Muscle of back (tissue), 3 donors: ENCODE measurements at regions not wholly inside any gene's neighbourhood (a gene's known extent, or its start where the extent isn't known, plus 50 kb on each side); places are given as distances from the start of the nearest gene placed in this dataset.

Experiments used
- DNase-seq, 3 donors: peaks; one replicate each; pipeline versions ENCODE4 v3.0.0 to v3.0.0-alpha.2; 2013

GRCh38 chr4:181608181-181608580, 635.0 kb upstream of the TENM3 start:
- no peak for DNase-seq

GRCh38 chr4:181611033-181611711, 632.0 kb upstream of the TENM3 start:
- no peak for DNase-seq

GRCh38 chr4:181611946-181612600, 631.1 kb upstream of the TENM3 start:
- DNase-seq = no peak

GRCh38 chr4:181613200-181613599, 630.0 kb upstream of the TENM3 start:
- DNase-seq = peak in 1 of 3 donors; percentile 29

GRCh38 chr4:181618038-181618618, 625.1 kb upstream of the TENM3 start:
- no peak for DNase-seq

- no peak for DNase-seq
Observed at GRCh38 chr4:181618896-181619295, 624.3 kb upstream of the TENM3 start.

GRCh38 chr4:181619651-181620050, 623.6 kb upstream of the TENM3 start:
- no peak for DNase-seq

GRCh38 chr4:181637186-181638105, 605.8 kb upstream of the TENM3 start:
- no peak for DNase-seq

GRCh38 chr4:181643466-181643865, 599.7 kb upstream of the TENM3 start:
- no peak for DNase-seq

GRCh38 chr4:181645489-181645888, 597.7 kb upstream of the TENM3 start:
- no peak for DNase-seq

GRCh38 chr4:181646864-181647263, 596.3 kb upstream of the TENM3 start:
- peak in 1 of 3 donors; percentile 36 for DNase-seq

GRCh38 chr4:181647396-181648147, 595.6 kb upstream of the TENM3 start:
- DNase-seq = peak; percentile 6 to 40 (median 31)

GRCh38 chr4:181650033-181650825, 593.0 kb upstream of the TENM3 start:
- DNase-seq = no peak

- no peak for DNase-seq
Observed at GRCh38 chr4:181656748-181657147, 586.5 kb upstream of the TENM3 start.

GRCh38 chr4:181659202-181659601, 584.0 kb upstream of the TENM3 start:
- DNase-seq = no peak

- no peak for DNase-seq
Observed at GRCh38 chr4:181659876-181660275, 583.3 kb upstream of the TENM3 start.

GRCh38 chr4:181661090-181661489, 582.1 kb upstream of the TENM3 start:
- peak in 1 of 3 donors; percentile 67 for DNase-seq

GRCh38 chr4:181661923-181662322, 581.3 kb upstream of the TENM3 start:
- DNase-seq = no peak

GRCh38 chr4:181662383-181662782, 580.8 kb upstream of the TENM3 start:
- peak in 2 of 3 donors; percentile 32 to 60 for DNase-seq

- no peak for DNase-seq
Observed at GRCh38 chr4:181670506-181670905, 572.7 kb upstream of the TENM3 start.

- no peak for DNase-seq
Observed at GRCh38 chr4:181671672-181672071, 571.5 kb upstream of the TENM3 start.
